Gastroesophageal sphincter (tissue), 3 donors: ENCODE measurements at regions not wholly inside any gene's neighbourhood (a gene's known extent, or its start where the extent isn't known, plus 50 kb on each side); places are given as distances from the start of the nearest gene placed in this dataset.

Source experiments
- EP300 ChIP-seq: sonication (generic); formaldehyde crosslinking; IDR thresholded peaks from one replicate; pipeline ENCODE4 v1.6.1; 2017; ENCODE audit warnings: antibody characterized with exemption, mild to moderate bottlenecking
- POLR2A ChIP-seq, 2 donors: fragments of 450-650 bp; IDR thresholded peaks; one replicate each; pipeline ENCODE4 v1.6.1; 2017; ENCODE audit warnings: antibody characterized with exemption in 2 of 2, mild to moderate bottlenecking in 2 of 2, moderate library complexity in 1 of 2
- POLR2AphosphoS5 ChIP-seq: sonication (generic); formaldehyde crosslinking; IDR thresholded peaks from one replicate; pipeline ENCODE4 v1.6.1; 2017; ENCODE audit warnings: antibody characterized with exemption
- TF ChIP-seq, protein P1 (sequence below), 4 experiments: fragments of 200-600 bp in 2 of 4; fragments of 450-650 bp in 2 of 4; sonication (generic) in 1 of 4; IDR thresholded peaks; one replicate each; pipeline ENCODE4 v1.5.1; 2017 to 2019; ENCODE audit warnings: antibody characterized with exemption in 4 of 4, mild to moderate bottlenecking in 2 of 4, moderate library complexity in 2 of 4

DNA sequence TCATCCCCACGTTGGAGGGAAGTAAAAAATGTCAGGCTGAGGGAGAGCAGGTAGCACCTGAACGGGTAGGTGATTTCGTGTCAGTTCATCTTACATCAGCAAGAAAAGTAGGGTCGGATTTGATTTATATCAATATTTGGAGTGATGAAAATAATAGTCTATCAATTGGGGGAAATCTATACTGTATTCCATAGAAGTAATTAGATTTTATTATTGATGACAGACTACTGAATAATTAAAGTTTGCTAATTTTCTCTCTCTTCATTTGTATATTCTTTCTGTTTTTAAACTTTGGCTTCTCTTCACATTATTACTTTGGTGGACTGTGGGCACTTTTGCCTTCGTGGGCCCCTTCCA is 78.4 kb downstream of the OLIG3 start:
- TF ChIP-seq, protein P1, sequence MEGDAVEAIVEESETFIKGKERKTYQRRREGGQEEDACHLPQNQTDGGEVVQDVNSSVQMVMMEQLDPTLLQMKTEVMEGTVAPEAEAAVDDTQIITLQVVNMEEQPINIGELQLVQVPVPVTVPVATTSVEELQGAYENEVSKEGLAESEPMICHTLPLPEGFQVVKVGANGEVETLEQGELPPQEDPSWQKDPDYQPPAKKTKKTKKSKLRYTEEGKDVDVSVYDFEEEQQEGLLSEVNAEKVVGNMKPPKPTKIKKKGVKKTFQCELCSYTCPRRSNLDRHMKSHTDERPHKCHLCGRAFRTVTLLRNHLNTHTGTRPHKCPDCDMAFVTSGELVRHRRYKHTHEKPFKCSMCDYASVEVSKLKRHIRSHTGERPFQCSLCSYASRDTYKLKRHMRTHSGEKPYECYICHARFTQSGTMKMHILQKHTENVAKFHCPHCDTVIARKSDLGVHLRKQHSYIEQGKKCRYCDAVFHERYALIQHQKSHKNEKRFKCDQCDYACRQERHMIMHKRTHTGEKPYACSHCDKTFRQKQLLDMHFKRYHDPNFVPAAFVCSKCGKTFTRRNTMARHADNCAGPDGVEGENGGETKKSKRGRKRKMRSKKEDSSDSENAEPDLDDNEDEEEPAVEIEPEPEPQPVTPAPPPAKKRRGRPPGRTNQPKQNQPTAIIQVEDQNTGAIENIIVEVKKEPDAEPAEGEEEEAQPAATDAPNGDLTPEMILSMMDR (IDR thresholded peaks at IDR 0.05): no peak
- TF ChIP-seq POLR2A (IDR thresholded peaks at IDR 0.05): no peak
- TF ChIP-seq EP300: no peak
- TF ChIP-seq POLR2AphosphoS5: no peak
